Aorta (tissue), 5 donors: ENCODE measurements at regions not wholly inside any gene's neighbourhood (a gene's known extent, or its start where the extent isn't known, plus 50 kb on each side); places are given as distances from the start of the nearest gene placed in this dataset.

ENCODE experiments used
- ATAC-seq: fragments of 200-7000 bp; cut with Tn5 transposase; one replicate; pipeline ENCODE4 v1.9.1; 2022; ENCODE audit warnings: moderate library complexity; ENCODE audit not compliant: low FRiP score
- DNase-seq, 2 donors: peaks; one replicate each; pipeline ENCODE4 v3.0.0-alpha.2; 2020
- H3K27ac ChIP-seq, 2 donors: one replicate each; pipeline ENCODE4 v1.5.1; 2013; ENCODE audit warnings: low read length in 2 of 2, mild to moderate bottlenecking in 2 of 2, moderate library complexity in 2 of 2, control low read depth in 1 of 2, inconsistent platforms in 1 of 2, low read depth in 1 of 2
- H3K27me3 ChIP-seq, 2 donors: one replicate each; pipeline ENCODE4 v1.6.1; 2013; ENCODE audit warnings: control low read depth in 1 of 2, low read length in 1 of 2, mild to moderate bottlenecking in 1 of 2, moderate library complexity in 1 of 2; ENCODE audit not compliant: insufficient read depth in 2 of 2, control insufficient read depth in 1 of 2
- H3K36me3 ChIP-seq, 2 donors: one replicate each; pipeline ENCODE4 v1.6.1; 2013; ENCODE audit warnings: control low read depth in 1 of 2, low read length in 1 of 2, mild to moderate bottlenecking in 1 of 2; ENCODE audit not compliant: insufficient read depth in 2 of 2, control insufficient read depth in 1 of 2
- H3K4me1 ChIP-seq, 2 donors: one replicate each; pipeline ENCODE4 v1.6.1; 2013; ENCODE audit warnings: low read length in 2 of 2, control low read depth in 1 of 2, mild to moderate bottlenecking in 1 of 2, moderate library complexity in 1 of 2; ENCODE audit not compliant: insufficient read depth in 2 of 2, control insufficient read depth in 1 of 2
- H3K4me3 ChIP-seq, 2 donors: one replicate each; pipeline ENCODE4 v1.5.1; 2013; ENCODE audit warnings: low read length in 2 of 2, control low read depth in 1 of 2, mild to moderate bottlenecking in 1 of 2
- H3K9me3 ChIP-seq: one replicate; pipeline ENCODE4 v1.6.1; 2013; ENCODE audit warnings: mild to moderate bottlenecking, low read length; ENCODE audit not compliant: control insufficient read depth
- WGBS, 2 donors: extraction: QIAGEN DNeasy Blood & Tissue Kit; methylation state at CpG; one replicate each; pipeline ENCODE4 v1.1.7; 2013; 5-methylcytosine and 5-hydroxymethylcytosine counted together
- intact Hi-C, 2 donors: fragments of 100-400 bp; cut with DNase I; formaldehyde crosslinking; loops; one replicate each; pipeline versions ENCODE4 v1.14.2 to v1.15.0; 2022
- donor health status: healthy with polysubstance abuse.
- donor health status: Bipolar disorder and iron deficiency.
- donor health status: DM: no; HTN: no; CAD: no.
- donor health status: DM: no; HTN: no; CAD: no.
- donor health status: DM: yes; HTN: yes; CAD: no.

DNA sequence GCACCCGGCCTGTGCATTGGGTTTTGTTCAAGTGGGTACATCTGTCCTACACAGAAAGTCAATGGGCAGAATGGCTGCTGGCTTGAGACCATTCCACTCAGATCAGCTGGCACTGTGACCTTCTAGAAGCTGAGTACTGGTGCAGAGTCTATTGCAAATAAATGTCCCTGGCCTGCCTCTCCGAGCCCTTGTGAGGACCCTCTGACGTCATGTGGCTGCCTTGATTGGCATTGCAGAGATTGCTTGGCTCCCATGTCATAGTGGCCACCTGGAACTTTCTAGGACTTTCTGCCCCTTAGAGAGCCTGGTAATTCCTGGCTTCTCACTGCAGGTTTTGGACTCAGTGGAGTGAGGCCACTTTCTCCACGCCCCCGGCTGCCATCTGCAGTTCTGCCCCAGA lies 211.3 kb downstream of the ENGASE start:
- H3K9me3 ChIP-seq: no peaks in the 10 kb centered on the region
- no peak overlapping the region for H3K4me3 ChIP-seq
- H3K4me1 ChIP-seq: no peaks in the 10 kb centered on the region
- intact Hi-C loops: no loop called here
- H3K36me3 ChIP-seq: no peaks in the 10 kb centered on the region
- no peaks in the 10 kb centered on the region for H3K27me3 ChIP-seq
- no peak overlapping the region for H3K27ac ChIP-seq
- no peak for ATAC-seq
- DNase-seq: no peak
- WGBS, 2 donors: 58 to 67% methylated on average over 5 of the region's 5 CpGs

DNA sequence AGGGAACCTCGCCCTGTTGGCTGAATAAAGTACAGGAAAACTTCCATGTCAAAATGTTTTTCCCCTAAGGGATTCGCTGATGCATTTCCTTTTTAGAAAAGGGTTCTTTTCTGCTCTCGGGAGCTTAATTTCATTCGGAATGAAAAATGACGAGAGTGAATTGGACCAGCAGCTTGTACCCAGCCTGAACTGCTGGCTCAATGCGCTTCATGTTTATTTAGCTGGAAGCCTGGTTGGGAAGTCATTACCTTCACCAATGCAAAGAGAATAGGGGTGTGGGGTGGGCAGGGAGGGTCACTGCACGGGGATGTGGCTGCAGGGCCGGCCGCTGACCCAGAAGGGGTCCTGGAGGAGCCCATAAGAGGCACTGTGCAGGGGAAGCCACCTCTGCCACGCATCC lies 207.7 kb downstream of the ENGASE start:
- H3K27ac ChIP-seq: no peak overlapping the region
- H3K4me3 ChIP-seq: no peak overlapping the region
- 47 to 48% methylated on average over 10 of the region's 10 CpGs for WGBS, 2 donors
- DNase-seq (no peak), ATAC-seq (no peak)
- no peaks in the 10 kb centered on the region for H3K27me3 ChIP-seq
- no peaks in the 10 kb centered on the region for H3K4me1 ChIP-seq
- intact Hi-C loops: no loop called here
- no peaks in the 10 kb centered on the region for H3K36me3 ChIP-seq
- H3K9me3 ChIP-seq: no peaks in the 10 kb centered on the region

DNA sequence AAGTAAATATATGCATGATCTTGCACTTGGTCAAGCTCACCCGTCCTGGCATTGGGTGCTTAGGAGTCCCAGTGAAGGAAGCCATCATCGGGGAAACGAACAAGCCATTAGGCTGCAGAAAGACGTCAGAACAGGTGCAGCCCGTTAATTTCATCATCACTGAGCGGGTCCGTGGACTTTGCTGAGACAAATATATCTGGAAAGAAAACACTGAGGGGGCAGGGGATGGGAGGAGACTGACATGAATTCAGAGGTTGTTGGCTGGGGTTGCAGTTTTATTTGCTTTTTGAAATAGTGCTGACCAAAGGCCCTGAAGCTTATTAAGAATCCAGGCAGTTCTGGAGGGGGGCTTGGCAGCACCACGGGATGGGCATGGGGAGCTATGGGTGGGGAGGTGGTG lies 207.2 kb downstream of the ENGASE start:
- no peak overlapping the region for H3K4me3 ChIP-seq
- no peaks in the 10 kb centered on the region for H3K27me3 ChIP-seq
- H3K9me3 ChIP-seq: no peaks in the 10 kb centered on the region
- H3K36me3 ChIP-seq: no peaks in the 10 kb centered on the region
- 43 to 47% methylated on average over 8 of the region's 8 CpGs for WGBS, 2 donors
- intact Hi-C loops: no loop called here
- ATAC-seq (no peak), DNase-seq (no peak)
- H3K27ac ChIP-seq: no peak overlapping the region
- H3K4me1 ChIP-seq: no peaks in the 10 kb centered on the region

DNA sequence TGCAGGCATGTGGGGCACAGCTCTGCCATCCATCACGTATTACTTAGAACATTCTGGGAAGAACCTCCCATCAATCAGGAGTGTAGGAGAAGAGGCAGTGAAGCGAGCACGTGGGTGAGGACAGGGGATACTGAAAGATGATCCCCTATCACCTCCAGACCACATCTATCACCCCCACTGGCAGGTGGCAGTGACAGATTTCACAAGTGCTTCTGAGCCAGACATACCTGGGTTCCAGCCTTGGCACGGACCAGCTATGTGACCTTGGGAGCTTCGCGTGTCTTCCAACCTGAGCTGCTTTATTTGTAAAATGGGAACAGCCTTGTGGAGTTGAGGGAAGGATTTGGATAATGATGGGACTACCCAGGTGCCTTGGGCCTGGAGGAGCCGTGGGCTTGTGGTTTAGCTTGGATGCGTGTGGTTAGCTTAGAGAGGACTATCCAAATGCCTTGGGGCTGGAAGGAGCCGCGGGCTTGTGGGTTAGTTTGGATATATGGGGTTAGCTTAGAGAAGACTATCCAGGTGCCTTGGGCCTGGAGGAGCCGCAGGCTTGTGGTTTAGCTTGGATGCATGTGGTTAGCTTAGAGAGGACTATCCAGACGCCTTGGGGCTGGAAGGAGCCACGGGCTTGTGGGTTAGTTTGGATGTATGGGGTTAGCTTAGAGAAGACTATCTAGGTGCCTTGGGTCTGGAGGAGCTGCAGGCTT lies 206.4 kb downstream of the ENGASE start:
- no peak overlapping the region for H3K27ac ChIP-seq
- intact Hi-C loops: no loop called here
- 67 to 70% methylated on average over 13 of the region's 13 CpGs for WGBS, 2 donors
- no peaks in the 10 kb centered on the region for H3K36me3 ChIP-seq
- DNase-seq (no peak), ATAC-seq (no peak)
- H3K4me3 ChIP-seq: no peak overlapping the region
- no peaks in the 10 kb centered on the region for H3K27me3 ChIP-seq
- no peaks in the 10 kb centered on the region for H3K9me3 ChIP-seq
- H3K4me1 ChIP-seq: no peaks in the 10 kb centered on the region

DNA sequence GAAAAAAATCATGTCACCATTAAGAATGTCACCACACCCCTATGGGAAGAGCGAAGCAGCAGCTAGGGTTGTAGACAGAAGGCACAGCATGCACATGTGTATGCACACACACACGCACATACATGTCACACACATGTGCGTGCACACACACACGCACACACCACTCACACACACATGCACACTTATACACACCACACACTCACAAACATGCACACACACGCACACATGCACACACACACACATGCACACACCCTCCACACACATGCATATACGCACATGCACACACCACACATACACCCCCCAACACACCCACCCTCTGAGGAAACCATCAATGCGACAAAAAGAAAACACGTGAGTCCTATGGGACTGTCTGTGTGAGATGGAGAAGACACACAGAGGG lies 205.4 kb downstream of the ENGASE start:
- intact Hi-C loops: no loop called here
- no peak overlapping the region for H3K4me3 ChIP-seq
- ATAC-seq: no peak
- no peak for DNase-seq
- WGBS, 2 donors: 72 to 83% methylated on average over 8 of the region's 8 CpGs
- no peak overlapping the region for H3K27ac ChIP-seq
- no peaks in the 10 kb centered on the region for H3K4me1 ChIP-seq
- H3K9me3 ChIP-seq: no peaks in the 10 kb centered on the region
- H3K27me3 ChIP-seq: no peaks in the 10 kb centered on the region
- no peaks in the 10 kb centered on the region for H3K36me3 ChIP-seq

DNA sequence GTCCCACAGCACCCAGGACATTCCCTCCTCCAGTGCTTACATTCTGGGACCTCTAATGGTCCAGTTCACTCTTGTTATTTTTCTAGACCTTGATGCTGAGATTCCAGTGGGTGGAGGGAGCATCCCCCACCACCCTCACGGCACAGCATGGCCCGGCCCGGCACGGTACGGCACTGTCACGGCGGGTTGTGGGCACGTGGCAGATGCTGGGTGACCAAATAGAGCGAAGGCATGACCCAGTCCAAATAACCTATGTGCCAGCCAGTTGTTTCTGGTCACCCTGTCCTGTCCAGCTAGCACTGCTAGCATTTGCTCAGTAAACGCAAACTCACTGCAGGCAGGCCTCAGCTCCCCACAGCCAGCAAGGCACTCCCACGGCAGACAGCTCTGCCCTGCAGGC lies 204.7 kb downstream of the ENGASE start:
- intact Hi-C loops: no loop called here
- H3K4me1 ChIP-seq: no peaks in the 10 kb centered on the region
- H3K36me3 ChIP-seq: no peaks in the 10 kb centered on the region
- H3K27ac ChIP-seq: no peak overlapping the region
- H3K27me3 ChIP-seq: no peaks in the 10 kb centered on the region
- H3K4me3 ChIP-seq: no peak overlapping the region
- H3K9me3 ChIP-seq: no peaks in the 10 kb centered on the region
- WGBS, 2 donors: 83 to 87% methylated on average over 11 of the region's 11 CpGs
- DNase-seq (no peak), ATAC-seq (no peak)

DNA sequence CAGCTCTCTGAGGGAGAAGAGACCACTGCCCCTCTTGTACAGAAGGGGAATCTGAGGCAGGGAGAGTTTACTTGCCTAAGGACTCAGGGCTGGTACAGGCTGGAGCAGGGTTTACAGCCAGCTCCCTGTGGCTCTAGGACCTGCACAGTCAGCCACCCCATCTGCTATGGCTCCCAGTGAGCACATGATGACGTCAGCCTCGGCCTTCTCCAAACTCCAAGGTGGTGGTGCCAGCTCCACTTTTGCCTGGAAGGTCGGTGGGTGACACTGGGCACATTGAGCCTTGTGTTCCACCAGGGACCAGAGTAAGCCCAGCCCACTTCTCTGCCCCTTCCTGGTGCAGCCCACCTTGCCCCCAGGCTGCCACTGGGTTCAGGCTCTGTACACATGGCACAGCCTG lies 202.2 kb downstream of the ENGASE start:
- Histone ChIP-seq H3K36me3 (no peaks in the 10 kb centered on the region), H3K9me3 (no peaks in the 10 kb centered on the region), H3K27ac (no peak overlapping the region), H3K4me3 (no peak overlapping the region), H3K27me3 (no peaks in the 10 kb centered on the region), H3K4me1 (no peaks in the 10 kb centered on the region)
- intact Hi-C loops: no loop called here
- DNase-seq: no peak
- 29 to 36% methylated on average over 3 of the region's 3 CpGs for WGBS, 2 donors
- ATAC-seq: no peak

DNA sequence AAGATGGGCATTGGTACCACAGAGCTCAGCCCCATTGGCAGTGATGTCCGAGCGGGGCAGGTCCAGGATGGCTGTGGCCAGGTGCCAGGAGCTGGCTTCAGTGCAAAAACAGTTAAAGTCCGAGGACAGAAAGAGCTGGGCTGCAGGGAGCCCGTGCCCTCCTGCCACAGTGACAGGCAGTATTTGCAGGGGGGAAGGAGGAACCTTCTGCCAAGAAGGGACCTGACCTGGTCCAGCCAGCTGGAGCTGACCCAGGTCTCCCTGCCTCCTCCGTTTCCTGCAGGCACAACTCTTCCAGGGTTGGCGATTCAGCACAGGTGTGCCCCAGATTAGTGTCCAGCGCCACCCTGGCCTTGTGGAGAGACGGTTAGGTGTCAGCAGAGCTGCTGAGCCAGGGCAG lies 199.0 kb downstream of the ENGASE start:
- DNase-seq (no peak), ATAC-seq (no peak)
- Histone ChIP-seq H3K27ac (no peak overlapping the region), H3K9me3 (no peaks in the 10 kb centered on the region), H3K4me3 (no peak overlapping the region), H3K4me1 (no peaks in the 10 kb centered on the region), H3K36me3 (no peaks in the 10 kb centered on the region), H3K27me3 (no peaks in the 10 kb centered on the region)
- intact Hi-C loops: no loop called here
- WGBS, 2 donors: 31 to 36% methylated on average over 8 of the region's 8 CpGs

DNA sequence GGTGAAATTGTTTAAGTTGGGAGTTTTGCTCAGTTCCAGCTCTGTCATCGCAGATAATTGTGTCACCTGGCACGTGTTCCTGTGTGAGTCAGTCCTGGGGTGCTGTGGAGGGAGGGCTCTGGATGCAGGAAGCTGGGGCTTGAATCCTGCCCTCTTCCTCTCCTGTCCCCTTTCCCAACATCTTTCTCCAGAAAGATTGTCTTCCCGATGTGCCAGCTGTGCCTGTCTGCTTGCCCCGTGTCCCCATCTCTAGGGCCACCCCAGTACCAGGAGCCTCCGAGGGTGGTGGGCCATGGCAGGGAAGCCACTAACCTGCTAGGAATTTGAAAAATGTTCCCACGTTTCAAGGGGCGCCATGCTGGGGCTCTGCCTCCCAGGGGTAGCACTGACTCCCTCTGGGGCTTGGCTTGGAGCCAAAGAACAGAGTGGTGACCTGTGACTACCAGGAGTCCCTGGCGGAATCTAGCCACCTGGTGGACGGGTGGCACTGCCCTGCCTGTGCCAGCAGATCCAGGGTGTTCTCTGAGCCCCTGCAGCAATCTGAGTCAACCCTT lies 198.1 kb downstream of the ENGASE start:
- H3K27ac ChIP-seq: no peak overlapping the region
- no peaks in the 10 kb centered on the region for H3K9me3 ChIP-seq
- H3K27me3 ChIP-seq: no peaks in the 10 kb centered on the region
- ATAC-seq: no peak
- 26 to 36% methylated on average over 9 of the region's 9 CpGs for WGBS, 2 donors
- H3K4me1 ChIP-seq: no peaks in the 10 kb centered on the region
- intact Hi-C loops: no loop called here
- DNase-seq: no peak
- no peak overlapping the region for H3K4me3 ChIP-seq
- H3K36me3 ChIP-seq: no peaks in the 10 kb centered on the region
